ENCODE measurements at regions not wholly inside any gene's neighbourhood (a gene's known extent, or its start where the extent isn't known, plus 50 kb on each side); places are given as distances from the start of the nearest gene placed in this dataset.
"Not testable (repeated sequence)": the region's sequence is repeated elsewhere in the genome, so short reads cannot be mapped to it uniquely, and the experiment has no call there.

- H3K4me3 ChIP-seq (ENCODE audit: low read length): no peak overlapping the region
- no peak for DNase-seq (ENCODE audit: low read depth, low spot score)
Observed at GRCh38 chr13:64127192-64127591, 2711.5 kb upstream of the PCDH20 start.

GRCh38 chr13:64121023-64121709 is 2705.5 kb upstream of the PCDH20 start:
- not testable (repeated sequence) for DNase-seq (ENCODE audit: low read depth, low spot score); H3K4me3 ChIP-seq (ENCODE audit: low read length)

GRCh38 chr13:64099994-64100393 is 2684.3 kb upstream of the PCDH20 start:
- H3K4me3 ChIP-seq (ENCODE audit: low read length): no peak overlapping the region
- DNase-seq (ENCODE audit: low read depth, low spot score): no peak

DNA sequence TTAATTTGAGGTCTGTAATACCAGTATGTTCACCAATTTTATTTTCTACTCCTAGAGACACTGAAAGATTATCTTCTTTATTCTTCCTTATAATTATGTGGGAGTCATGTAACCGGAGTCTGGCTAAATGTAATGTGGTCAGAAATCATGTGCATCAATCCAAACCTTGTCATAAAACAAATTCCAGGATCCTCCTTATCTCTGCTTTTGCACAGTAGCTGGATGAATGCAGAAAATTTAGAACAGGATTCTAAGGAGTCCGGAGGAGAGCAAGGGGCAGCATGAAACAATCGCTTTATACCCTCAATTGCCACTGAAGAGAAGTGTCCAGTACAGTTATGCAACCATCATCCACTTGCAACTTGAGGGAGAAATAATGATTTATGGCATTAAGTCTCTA is 2674.7 kb upstream of the PCDH20 start:
- H3K4me3 ChIP-seq (ENCODE audit: low read length): no peak overlapping the region
- no peak for DNase-seq (ENCODE audit: low read depth, low spot score)

- no peak overlapping the region for H3K4me3 ChIP-seq (ENCODE audit: low read length)
- DNase-seq (ENCODE audit: low read depth, low spot score): no peak
Observed at GRCh38 chr13:64088491-64088890, 2672.8 kb upstream of the PCDH20 start.

DNA sequence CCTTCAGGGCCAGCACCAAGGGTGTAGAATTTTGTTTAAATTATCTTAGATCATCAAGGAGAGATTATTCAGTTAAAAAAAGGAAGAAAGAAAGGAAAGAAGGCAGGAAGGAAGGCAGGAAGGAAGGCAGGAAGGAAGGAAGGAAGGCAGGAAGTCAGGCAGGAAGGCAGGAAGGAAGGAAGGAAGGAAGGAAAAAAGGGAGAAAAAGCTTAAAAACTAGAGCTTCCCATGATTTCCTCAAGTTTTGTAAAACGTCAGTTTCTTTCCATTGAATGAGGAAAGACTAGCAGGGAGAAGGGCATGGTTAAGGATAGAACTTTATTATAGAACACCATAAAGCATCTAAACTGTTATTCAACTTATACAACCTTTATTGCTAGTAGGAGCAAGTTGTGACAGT is 2672.0 kb upstream of the PCDH20 start:
- H3K4me3 ChIP-seq (ENCODE audit: low read length): no peak overlapping the region
- no peak for DNase-seq (ENCODE audit: low read depth, low spot score)

DNA sequence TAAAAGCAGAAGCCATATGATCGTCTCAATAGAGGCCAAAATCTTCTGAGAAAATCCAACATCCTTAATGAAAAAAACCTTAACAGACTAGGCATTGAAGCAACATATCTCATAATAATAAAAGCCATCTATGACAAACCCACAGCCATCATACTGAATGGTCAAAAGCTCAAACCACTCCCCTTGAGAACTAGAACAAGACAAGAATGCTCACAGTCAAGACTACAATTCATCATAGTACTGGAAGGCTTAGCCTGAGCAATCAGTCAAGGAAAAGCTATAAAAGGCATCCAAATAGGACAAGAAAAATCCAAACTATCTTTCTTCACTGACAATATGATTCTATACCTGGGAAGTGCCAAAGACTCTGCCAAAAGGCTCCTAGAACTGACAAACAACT is 2668.2 kb upstream of the PCDH20 start:
- no peak for DNase-seq (ENCODE audit: low read depth, low spot score)
- H3K4me3 ChIP-seq (ENCODE audit: low read length): no peak overlapping the region

GRCh38 chr13:64083396-64083795 is 2667.7 kb upstream of the PCDH20 start:
- no peak overlapping the region for H3K4me3 ChIP-seq (ENCODE audit: low read length)
- DNase-seq (ENCODE audit: low read depth, low spot score): no peak

- DNase-seq (ENCODE audit: low read depth, low spot score): no peak
- H3K4me3 ChIP-seq (ENCODE audit: low read length): no peak overlapping the region
Observed at GRCh38 chr13:64078480-64078936, 2662.9 kb upstream of the PCDH20 start.

GRCh38 chr13:64078025-64078424 is 2662.4 kb upstream of the PCDH20 start:
- no peak for DNase-seq (ENCODE audit: low read depth, low spot score)
- H3K4me3 ChIP-seq (ENCODE audit: low read length): no peak overlapping the region

GRCh38 chr13:64077132-64077835 is 2661.6 kb upstream of the PCDH20 start:
- H3K4me3 ChIP-seq (ENCODE audit: low read length); DNase-seq (ENCODE audit: low read depth, low spot score): not testable (repeated sequence)

- H3K4me3 ChIP-seq (ENCODE audit: low read length): no peak overlapping the region
- no peak for DNase-seq (ENCODE audit: low read depth, low spot score)
Observed at GRCh38 chr13:64075543-64076271, 2660.1 kb upstream of the PCDH20 start.

GRCh38 chr13:64074971-64075474 is 2659.4 kb upstream of the PCDH20 start:
- no peak overlapping the region for H3K4me3 ChIP-seq (ENCODE audit: low read length)
- DNase-seq (ENCODE audit: low read depth, low spot score): no peak

GRCh38 chr13:64073203-64073602 is 2657.6 kb upstream of the PCDH20 start:
- no peak overlapping the region for H3K4me3 ChIP-seq (ENCODE audit: low read length)

DNA sequence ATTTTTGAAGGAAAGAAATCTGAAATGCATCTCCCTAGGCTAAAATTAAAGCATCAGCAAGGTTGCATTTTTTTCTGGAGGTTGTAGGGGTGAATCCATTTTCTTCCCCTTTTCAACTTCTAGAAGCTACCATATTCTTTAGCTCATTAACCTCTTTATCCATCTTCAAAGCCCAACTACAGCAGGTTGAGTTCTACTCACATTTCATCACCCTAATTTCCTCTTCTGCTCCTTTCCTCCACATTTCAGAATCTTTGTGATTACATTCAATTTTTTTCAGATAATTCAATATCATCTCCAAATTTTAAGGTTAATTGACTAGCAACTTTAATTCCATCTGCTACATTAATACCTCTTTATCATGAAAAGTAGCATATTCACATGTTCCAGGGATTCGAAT is 2655.7 kb upstream of the PCDH20 start:
- no peak for DNase-seq (ENCODE audit: low read depth, low spot score)
- H3K4me3 ChIP-seq (ENCODE audit: low read length): no peak overlapping the region

More at GRCh38 chr13:64073203-64073602, 2657.6 kb upstream of the PCDH20 start:
- no peak for DNase-seq (ENCODE audit: low read depth, low spot score)

DNA sequence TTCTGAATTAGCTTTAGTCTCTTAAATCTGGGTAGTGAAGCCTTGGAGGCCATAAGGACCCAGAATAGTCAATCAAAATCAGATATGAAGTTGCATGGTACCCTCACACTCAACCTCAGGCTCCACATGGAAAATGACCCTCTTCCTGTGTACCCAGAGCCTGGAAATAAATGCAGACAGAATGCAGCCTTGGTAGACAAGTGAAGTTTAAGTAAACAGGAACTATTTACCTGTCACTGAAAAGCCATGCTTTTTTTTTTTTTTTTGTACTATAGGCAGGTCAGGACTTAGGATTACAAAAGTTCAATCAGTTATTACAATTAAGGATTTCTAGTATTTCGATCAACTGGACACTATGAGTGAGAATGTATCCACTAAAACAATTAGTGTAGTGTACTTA is 2654.2 kb upstream of the PCDH20 start:
- no peak for DNase-seq (ENCODE audit: low read depth, low spot score)
- no peak overlapping the region for H3K4me3 ChIP-seq (ENCODE audit: low read length)

GRCh38 chr13:64066711-64067110 is 2651.1 kb upstream of the PCDH20 start:
- no peak overlapping the region for H3K4me3 ChIP-seq (ENCODE audit: low read length)
- DNase-seq (ENCODE audit: low read depth, low spot score): no peak

- no peak overlapping the region for H3K4me3 ChIP-seq (ENCODE audit: low read length)
- DNase-seq (ENCODE audit: low read depth, low spot score): no peak
Observed at GRCh38 chr13:64061649-64062048, 2646.0 kb upstream of the PCDH20 start.

DNA sequence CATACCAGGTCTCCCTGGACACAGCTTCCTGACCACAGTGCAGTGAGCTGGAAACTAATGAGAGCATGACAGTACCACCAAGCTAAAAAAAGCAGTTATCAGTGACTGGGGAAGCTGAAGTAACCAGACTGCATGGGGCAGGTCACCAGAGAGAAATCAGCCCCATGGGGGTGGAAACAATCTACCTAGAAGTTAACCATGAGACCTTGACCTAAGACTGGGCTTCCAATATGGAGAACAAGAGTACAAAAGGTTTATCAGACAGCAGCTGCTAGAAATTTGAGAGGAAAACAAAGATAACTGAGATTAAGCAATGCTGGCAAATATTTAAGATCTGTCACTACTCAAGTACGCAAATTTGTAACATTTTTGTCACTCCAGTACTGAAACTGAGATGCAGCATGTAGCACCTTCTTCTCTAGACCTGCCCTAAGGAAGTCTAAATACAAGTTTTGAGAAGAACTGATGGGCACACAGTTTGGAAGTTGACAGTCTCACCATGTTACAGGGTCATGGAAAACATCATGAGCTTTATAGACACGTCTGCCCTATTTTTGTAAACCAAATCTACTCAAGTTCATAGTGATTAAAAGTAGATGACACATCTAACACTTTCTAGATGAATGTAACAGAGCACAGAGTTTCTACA is 2641.8 kb upstream of the PCDH20 start:
- no peak for DNase-seq (ENCODE audit: low read depth, low spot score)
- no peak overlapping the region for H3K4me3 ChIP-seq (ENCODE audit: low read length)

Measured in Jurkat, Clone E6-1 (cell line).